Keratinocyte (primary cell): ENCODE measurements at regions not wholly inside any gene's neighbourhood (a gene's known extent, or its start where the extent isn't known, plus 50 kb on each side); places are given as distances from the start of the nearest gene placed in this dataset.

Experiments
- DNase-seq: peaks from one replicate; pipeline ENCODE4 v3.0.0-alpha.2; 2011; ENCODE audit warnings: low read depth, missing footprints, low spot score
- FAIRE-seq: peaks from 2 replicates; lab custom pipeline; 2011; peaks lifted over from hg19 to GRCh38; lab: Jason Lieb, UNC
- H2AFZ ChIP-seq: 2 replicates; pipeline ENCODE4 v1.6.0; 2012; ENCODE audit warnings: low read length, control low read depth, inconsistent platforms; ENCODE audit not compliant: control insufficient read depth
- H3K27ac ChIP-seq: 2 replicates; pipeline ENCODE4 v1.5.1; 2011; ENCODE audit warnings: low read length; ENCODE audit not compliant: control insufficient read depth, insufficient read depth
- H3K27me3 ChIP-seq: 3 replicates; pipeline ENCODE4 v1.6.0; 2011; ENCODE audit warnings: low read length; ENCODE audit not compliant: control insufficient read depth, insufficient read depth; ENCODE audit errors: extremely low read depth
- H3K36me3 ChIP-seq, 2 experiments: 2 replicates in 1 of 2; 3 replicates in 1 of 2; pipeline ENCODE4 v1.5.1; 2011; ENCODE audit warnings: low read length in 2 of 2, mild to moderate bottlenecking in 1 of 2; ENCODE audit not compliant: control insufficient read depth in 2 of 2, insufficient read depth in 2 of 2; ENCODE audit errors: extremely low read depth in 1 of 2
- H3K4me1 ChIP-seq: 3 replicates; pipeline ENCODE4 v1.5.1; 2011; ENCODE audit warnings: low read length; ENCODE audit not compliant: control insufficient read depth, insufficient read depth; ENCODE audit errors: extremely low read depth
- H3K4me2 ChIP-seq: 3 replicates; pipeline ENCODE4 v1.6.0; 2011; ENCODE audit warnings: low read depth, low read length; ENCODE audit not compliant: control insufficient read depth, insufficient read depth; ENCODE audit errors: extremely low read depth
- H3K4me3 ChIP-seq, 3 experiments: fragments of 200-600 bp in 1 of 3; sonication (generic) in 1 of 3; 2 replicates in 2 of 3; 3 replicates in 1 of 3; pipeline ENCODE4 v1.5.1; 2011 to 2016; ENCODE audit warnings: low read length in 3 of 3, mild to moderate bottlenecking in 3 of 3, control low read depth in 2 of 3, inconsistent platforms in 1 of 3, low read depth in 1 of 3, mixed read lengths in 1 of 3, mixed run types in 1 of 3, moderate library complexity in 1 of 3; ENCODE audit not compliant: control insufficient read depth in 2 of 3, insufficient read depth in 2 of 3; ENCODE audit errors: extremely low read depth in 1 of 3
- H3K79me2 ChIP-seq: 2 replicates; pipeline ENCODE4 v1.6.0; 2012; ENCODE audit warnings: low read length; ENCODE audit not compliant: control insufficient read depth, insufficient read depth
- H3K9ac ChIP-seq: 3 replicates; pipeline ENCODE4 v1.6.0; 2011; ENCODE audit warnings: low read length; ENCODE audit not compliant: control insufficient read depth, insufficient read depth; ENCODE audit errors: extremely low read depth
- H3K9me1 ChIP-seq: 3 replicates; pipeline ENCODE4 v1.6.0; 2011; ENCODE audit warnings: low read length; ENCODE audit not compliant: control insufficient read depth, insufficient read depth; ENCODE audit errors: extremely low read depth
- H3K9me3 ChIP-seq: 2 replicates; pipeline ENCODE4 v1.5.1; 2012; ENCODE audit warnings: low read depth, low read length; ENCODE audit not compliant: control insufficient read depth
- H4K20me1 ChIP-seq: 3 replicates; pipeline ENCODE4 v1.6.0; 2011; ENCODE audit warnings: low read length; ENCODE audit not compliant: control insufficient read depth, insufficient read depth; ENCODE audit errors: extremely low read depth
- CTCF ChIP-seq, 3 experiments: IDR thresholded peaks in 1 of 3; conservative IDR thresholded peaks in 1 of 3; optimal IDR thresholded peaks in 1 of 3; 2 replicates in 2 of 3; 3 replicates in 1 of 3; pipeline versions ENCODE3 to v1.5.1; 2011; ENCODE audit warnings: low read length in 3 of 3, mild to moderate bottlenecking in 3 of 3, moderate library complexity in 2 of 3, control low read depth in 1 of 3, inconsistent platforms in 1 of 3; ENCODE audit not compliant: insufficient read depth in 2 of 3; ENCODE audit errors: extremely low read depth in 1 of 3
- EZH2 ChIP-seq: IDR thresholded peaks from one replicate; pipeline ENCODE4 v1.6.1; 2012; ENCODE audit warnings: inconsistent platforms, mild to moderate bottlenecking, low read length, moderate library complexity
- dilution Hi-C: fragments of 300-500 bp; cut with MboI; formaldehyde crosslinking; loops from one replicate; pipeline ENCODE4 v1.7.0; 2020; ENCODE audit warnings: low sequenced_read_pairs; ENCODE audit not compliant: extremely low pct_ligation_motif_present

- Histone ChIP-seq H3K9me3 (no peaks in the 10 kb centered on the region), H3K27me3 (no peaks in the 10 kb centered on the region), H3K9me1 (no peaks in the 10 kb centered on the region), H3K36me3 (no peaks in the 10 kb centered on the region), H4K20me1 (no peaks in the 10 kb centered on the region), H3K4me1 (no peaks in the 10 kb centered on the region), H3K4me2 (no peak overlapping the region), H2AFZ (no peak overlapping the region), H3K9ac (no peak overlapping the region), H3K27ac (no peak overlapping the region), H3K4me3 (no peak overlapping the region), H3K79me2 (no peaks in the 10 kb centered on the region)
- no peak for TF ChIP-seq CTCF (optimal IDR thresholded peaks at IDR 0.05 in 1 of 3, IDR thresholded peaks at IDR 0.05 in 1 of 3, conservative IDR thresholded peaks at IDR 0.05 in 1 of 3; ENCODE audit: extremely low read depth in 1 of 3, insufficient read depth in 2 of 3, low read length in 3 of 3)
- TF ChIP-seq EZH2, result no peak
- DNase-seq (no peak), FAIRE-seq (no peak)
- dilution Hi-C loops, result no loop called here
Observed at GRCh38 chr16:65619606-65620005, 497.7 kb upstream of the CDH11 start.

GRCh38 chr16:65618931-65619330 lies 497.1 kb upstream of the CDH11 start:
- H3K27ac ChIP-seq, result no peak overlapping the region
- no peak overlapping the region for H3K9ac ChIP-seq
- H3K27me3 ChIP-seq, result no peaks in the 10 kb centered on the region
- no peak for FAIRE-seq
- no peaks in the 10 kb centered on the region for H3K9me1 ChIP-seq
- no peaks in the 10 kb centered on the region for H3K36me3 ChIP-seq
- no peaks in the 10 kb centered on the region for H4K20me1 ChIP-seq
- no peaks in the 10 kb centered on the region for H3K9me3 ChIP-seq
- H3K4me1 ChIP-seq, result no peaks in the 10 kb centered on the region
- dilution Hi-C loops, result no loop called here
- H3K4me3 ChIP-seq, result no peak overlapping the region
- H3K79me2 ChIP-seq, result no peaks in the 10 kb centered on the region
- H2AFZ ChIP-seq, result no peak overlapping the region
- TF ChIP-seq EZH2, result no peak
- no peak for TF ChIP-seq CTCF (optimal IDR thresholded peaks at IDR 0.05 in 1 of 3, IDR thresholded peaks at IDR 0.05 in 1 of 3, conservative IDR thresholded peaks at IDR 0.05 in 1 of 3; ENCODE audit: extremely low read depth in 1 of 3, insufficient read depth in 2 of 3, low read length in 3 of 3)
- no peak for DNase-seq
- no peak overlapping the region for H3K4me2 ChIP-seq
